ENCODE measurements at regions not wholly inside any gene's neighbourhood (a gene's known extent, or its start where the extent isn't known, plus 50 kb on each side); places are given as distances from the start of the nearest gene placed in this dataset.
"Not testable (repeated sequence)": the region's sequence is repeated elsewhere in the genome, so short reads cannot be mapped to it uniquely, and the experiment has no call there.

DNA sequence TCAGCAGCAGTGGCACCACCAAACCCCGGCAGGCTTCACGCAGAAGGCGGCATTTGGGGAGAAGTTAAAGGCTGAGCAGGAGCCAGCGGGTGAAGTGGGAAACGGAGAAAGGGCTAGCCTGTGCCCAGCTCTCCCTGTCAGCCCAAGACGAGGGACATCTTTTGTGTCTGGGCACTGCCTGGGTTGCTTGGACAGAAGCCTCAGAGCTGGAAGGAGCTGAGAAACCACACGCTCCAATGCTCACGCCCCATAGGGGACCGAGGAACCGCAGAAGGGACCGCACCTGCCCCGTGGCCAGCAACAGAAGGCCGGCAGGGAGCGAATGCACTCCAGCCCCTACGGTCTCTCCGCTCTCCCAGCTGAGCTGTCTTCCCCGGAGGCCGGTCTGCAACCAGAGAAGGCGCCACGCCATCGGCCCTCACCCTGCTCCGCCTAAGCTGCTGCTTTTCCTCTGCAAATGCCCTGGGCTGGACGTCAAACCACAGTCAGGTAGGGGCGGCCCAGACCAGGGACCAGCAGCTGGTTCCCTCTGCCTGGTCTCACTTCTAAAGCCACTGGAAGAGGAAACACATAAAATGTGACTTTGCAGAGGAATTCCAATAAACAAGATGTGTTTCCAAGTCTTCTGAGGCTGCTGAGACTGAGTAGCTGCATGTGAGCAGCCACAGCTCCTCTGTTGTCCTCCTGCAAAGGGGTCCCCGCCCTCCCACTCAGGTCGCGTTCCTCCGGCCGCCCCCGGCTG is 182.4 kb upstream of the ZNF469 start:
- DNase-seq (ENCODE audit: low read depth) = not testable (repeated sequence)

DNA sequence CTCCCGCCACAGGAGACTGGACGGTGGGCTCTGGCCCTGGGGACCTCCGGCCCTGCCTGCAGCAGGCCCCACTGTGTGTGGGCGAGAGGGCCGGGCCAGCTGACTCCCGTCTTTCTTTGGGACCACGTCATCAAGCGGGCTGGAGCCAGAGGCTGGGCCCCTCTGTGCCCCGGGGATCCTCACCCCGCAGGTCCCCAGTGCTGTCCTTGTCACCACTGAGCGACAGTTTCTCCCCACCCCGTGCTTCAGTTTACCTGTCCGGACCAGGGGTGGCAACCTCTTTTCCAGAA is 181.9 kb upstream of the ZNF469 start:
- no peak for DNase-seq (ENCODE audit: low read depth)

DNA sequence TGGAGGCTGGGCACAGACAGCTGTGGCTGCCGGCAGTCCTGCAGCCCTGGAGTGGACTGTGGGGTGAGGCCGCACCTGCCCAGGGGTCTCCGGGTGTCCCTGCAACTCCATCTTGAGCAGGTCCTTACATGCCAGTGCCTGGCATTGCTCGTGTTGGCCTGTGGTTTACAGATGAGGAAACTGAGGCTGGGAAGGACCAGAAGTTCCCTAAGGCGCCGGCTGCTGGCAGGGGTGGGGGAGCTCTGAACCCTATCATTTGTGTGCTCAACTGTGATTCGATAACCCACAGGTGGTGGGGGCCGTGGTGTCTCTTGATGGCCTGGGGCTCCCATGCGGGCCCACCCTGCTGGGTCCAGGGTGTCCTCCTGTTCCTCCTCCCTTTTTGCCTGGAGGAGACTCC is 181.1 kb upstream of the ZNF469 start:
- DNase-seq (ENCODE audit: low read depth) = not testable (repeated sequence)

DNA sequence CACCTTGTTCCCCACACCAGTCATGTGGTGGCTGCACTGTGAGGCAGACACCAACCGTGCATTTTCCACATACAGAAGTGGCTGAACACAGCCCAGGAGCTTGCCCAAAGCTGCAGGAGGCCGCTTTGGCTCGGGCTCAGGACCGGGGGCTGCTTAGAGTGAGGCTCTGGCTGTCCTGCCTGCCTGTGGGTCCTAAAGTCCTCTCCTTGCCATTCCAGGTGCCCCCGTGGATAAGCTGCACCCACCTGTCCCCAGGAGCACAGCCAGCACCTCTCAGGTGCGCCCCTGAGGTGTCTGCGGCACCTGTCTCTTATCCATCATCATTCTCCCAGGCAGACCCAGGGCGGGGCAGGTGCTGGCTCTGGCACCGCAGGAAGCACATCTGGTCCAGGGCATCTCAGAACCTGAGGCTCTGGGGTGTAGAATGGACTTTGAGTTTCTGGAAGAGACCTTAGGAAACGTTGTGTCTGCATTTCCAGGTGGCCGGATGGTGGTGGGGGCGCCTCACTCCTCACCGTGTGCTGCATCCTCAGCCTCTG is 180.5 kb upstream of the ZNF469 start:
- no peak for DNase-seq (ENCODE audit: low read depth)

DNA sequence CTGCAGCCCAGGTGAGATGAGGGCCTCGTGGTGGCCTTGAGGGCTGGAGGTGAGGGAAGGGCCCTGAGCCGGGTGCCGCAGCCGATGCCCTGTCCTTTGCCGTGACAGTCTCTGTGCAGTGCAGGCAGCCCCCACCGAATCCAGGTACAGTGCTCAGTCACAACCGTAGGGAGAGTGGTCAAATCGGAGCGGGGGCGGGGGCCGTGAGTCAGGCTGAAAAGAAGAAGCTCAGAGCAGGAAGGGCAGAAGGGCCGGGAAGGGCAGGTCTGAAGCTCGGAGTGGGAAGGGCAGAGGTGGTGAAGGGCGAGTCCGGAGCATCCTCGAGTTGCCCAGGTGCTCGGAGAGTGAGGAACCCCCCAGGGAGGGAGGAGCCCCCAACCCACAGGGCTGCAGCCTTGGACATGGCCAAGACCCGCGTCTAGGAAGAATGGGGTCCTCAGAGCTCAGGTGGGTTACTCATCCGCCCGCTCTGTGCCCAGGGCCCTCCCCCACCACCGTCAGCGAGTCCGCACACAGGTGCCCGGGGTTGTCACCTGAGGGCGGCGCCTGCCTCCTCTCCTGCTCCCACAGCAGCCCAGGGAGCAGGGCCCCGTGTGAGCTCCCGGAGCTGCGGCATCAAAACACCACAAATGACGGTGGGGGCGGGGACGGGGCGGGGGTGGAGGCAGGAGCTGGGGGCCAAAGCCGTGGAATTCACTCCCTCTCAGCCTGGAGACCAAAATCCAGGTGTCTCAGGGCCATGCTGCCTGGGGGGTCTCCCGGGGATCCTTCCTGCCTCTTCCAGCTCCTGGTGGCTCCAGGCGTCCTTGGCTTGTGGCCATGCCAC is 179.7 kb upstream of the ZNF469 start:
- not testable (repeated sequence) for DNase-seq (ENCODE audit: low read depth)

DNA sequence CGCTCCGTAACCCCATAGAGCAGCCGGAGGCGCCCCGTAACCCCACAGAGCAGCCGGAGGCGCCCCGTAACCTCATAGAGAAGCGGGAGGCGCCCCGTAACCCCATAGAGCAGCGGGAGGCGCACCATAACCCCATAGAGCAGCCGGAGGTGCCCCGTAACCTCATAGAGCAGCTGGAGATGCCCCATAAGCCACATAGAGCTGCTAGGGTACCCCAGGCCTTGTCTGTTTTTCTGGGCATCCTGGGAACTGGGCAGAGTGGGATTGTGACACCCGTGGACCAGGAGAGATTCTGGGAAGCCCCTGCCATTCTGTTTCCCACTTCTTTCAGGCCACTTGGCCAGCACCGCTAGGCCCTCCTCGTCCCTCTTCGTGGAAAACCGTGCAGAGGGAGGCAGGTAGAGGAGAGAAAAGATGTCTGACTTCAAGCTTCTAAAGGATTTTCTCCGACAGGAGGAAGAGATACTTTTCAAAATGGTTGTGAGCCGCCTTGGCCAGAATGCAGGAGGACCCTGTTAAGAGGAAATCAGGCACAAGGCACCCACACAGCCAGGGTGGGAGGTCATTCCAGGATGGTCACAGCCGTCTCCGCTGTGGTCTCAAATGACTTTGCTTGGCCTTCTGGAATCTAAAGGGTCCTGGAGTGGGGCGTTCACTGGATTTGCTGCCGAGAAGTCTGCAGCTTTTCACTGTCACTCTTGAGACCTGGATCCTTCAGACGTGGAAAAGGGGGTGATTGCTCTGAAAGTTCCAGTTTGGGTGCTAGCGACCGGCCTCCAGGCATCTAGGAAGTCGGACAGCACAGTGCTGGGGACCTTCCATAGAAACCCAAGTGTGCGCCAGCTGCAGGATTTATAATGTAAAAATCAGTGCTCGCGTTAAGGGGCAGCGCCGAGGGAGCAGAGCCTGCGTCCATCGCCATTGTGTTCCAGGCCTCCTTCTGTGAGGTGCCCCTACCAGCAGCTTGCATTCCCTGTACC is 178.3 kb upstream of the ZNF469 start:
- not testable (repeated sequence) for DNase-seq (ENCODE audit: low read depth)

DNA sequence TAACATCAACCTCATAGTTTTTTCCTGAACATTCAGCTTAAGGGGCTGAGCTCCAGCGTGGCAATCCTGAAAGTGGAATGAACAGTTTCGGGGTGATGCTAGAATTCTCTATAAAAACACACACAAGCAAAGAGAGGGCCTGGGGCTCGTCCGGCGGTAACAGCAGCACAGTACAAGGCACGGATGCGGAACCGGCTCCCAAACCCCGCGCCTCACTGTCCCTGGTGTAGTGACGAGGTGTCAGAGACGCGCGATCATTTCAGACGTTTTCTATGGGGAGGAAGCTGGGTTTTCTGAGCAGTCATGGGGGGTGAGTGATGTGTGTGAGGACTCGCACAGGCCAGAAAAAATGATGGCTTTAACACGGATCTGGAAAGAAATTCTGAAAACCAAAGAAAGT is 177.3 kb upstream of the ZNF469 start:
- DNase-seq (ENCODE audit: low read depth) = not testable (repeated sequence)

DNA sequence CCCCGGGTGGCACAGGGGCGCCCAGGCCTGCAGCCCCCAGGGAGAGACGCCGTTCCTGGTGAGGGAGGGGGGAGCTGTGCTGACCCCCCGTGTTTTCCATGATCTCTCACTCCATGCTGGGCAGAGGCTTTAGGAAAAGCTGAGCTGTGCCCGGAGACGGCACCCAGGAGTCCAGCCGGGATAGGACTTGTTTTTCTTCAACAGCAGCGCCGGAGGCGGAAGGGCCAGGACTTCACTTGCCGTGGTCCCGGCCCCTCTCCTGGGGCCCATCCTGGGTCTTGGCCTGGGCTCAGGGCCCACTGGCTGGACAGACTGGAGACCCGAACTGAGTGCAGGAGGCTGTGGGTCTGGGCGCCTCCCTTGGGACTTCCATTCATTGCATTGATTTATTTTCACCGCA is 176.8 kb upstream of the ZNF469 start:
- not testable (repeated sequence) for DNase-seq (ENCODE audit: low read depth)

DNA sequence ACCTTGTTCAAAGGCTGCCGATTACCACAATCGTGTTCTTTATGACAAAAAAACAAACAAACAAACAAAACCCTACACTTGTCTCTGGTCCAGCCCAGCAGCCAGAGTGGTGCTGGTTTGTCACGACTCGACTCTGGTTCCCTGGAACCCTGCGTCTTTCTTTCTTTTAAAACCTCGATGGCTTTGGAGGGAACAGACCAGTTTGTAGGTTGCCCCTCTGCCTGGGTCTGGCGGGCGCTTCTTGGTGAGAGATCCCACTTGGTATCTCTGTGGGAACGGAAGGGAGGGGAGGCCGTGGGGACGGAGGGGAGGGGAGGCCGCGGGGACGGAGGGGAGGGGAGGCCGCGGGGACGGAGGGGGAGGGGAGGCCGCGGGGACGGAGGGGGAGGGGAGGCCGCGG is 176.2 kb upstream of the ZNF469 start:
- DNase-seq (ENCODE audit: low read depth) = not testable (repeated sequence)

DNA sequence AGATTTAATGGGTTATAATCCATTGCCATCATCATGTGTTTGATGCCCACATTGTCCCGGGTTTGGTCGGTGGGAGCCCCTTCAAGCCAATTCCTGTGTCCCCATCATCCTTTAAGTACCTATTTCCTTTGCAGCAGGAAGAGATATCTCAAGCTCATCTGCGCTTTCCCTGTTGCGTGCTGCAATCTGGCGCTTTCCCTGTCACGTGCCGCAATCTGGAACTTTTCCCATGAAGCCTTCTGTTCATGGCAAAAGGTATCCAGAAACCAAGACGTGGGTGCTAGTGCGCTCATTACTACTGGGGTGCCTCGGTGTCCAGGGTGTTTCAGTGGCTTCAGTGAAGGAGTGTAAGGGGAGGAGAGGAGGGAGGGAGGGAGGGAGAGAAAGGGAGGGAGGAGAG is 174.6 kb upstream of the ZNF469 start:
- DNase-seq (ENCODE audit: low read depth) = no peak

DNA sequence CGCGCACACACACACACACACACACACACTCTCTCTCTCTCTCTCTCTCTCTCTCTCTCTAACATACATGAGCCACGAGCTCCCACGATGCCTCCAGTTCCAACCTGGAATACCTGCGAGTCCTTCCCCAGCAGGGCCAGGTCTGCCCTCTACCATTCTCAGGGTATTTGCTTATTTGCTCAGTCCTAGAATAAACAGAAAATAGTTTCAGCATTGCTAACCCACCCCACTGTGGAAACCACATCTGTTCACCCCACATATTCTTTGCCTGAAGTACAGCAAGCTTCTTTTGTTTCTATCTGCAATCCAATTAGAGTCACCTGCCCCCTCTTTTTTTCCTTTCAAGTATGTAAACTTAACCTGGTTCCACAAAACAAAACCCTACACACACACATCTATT is 174.0 kb upstream of the ZNF469 start:
- not testable (repeated sequence) for DNase-seq (ENCODE audit: low read depth)

DNA sequence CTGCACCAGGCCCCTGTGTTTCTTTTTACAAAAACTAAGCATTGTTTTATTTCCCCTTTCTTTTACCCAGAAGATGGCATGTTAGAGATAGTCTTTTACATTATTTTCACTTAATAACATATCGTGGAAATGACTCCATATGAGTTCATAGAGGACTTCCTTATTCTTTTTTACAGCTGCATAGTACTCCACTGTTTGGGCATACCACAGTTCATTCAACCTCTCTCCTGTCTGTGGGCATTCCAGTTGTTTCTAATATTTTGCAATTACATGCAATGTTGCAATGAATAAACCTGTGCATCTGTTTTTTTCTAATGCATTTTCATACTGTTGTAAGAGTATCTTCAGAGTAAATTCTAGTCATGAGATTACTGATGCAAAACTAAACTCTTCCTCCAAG is 173.2 kb upstream of the ZNF469 start:
- not testable (repeated sequence) for DNase-seq (ENCODE audit: low read depth)

DNA sequence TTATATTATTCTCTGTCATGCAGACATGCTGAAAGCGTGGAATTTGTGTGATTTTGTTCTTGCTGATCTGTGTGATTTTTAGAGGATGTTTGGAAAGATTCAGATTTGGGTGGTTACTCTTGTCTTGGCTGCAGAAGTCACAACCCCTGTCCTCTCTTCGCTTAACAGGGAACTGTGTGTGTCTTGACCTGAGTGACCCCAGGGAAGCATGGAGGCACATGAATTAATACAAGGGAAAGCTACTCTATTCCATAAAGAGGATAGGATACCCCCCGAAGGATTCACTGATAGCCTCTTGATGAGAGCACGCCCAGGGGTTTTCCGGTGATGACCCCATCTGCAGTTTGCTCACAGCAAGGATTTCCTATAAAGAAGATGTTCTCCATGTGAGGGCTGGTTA is 168.8 kb upstream of the ZNF469 start:
- not testable (repeated sequence) for DNase-seq (ENCODE audit: low read depth)

DNA sequence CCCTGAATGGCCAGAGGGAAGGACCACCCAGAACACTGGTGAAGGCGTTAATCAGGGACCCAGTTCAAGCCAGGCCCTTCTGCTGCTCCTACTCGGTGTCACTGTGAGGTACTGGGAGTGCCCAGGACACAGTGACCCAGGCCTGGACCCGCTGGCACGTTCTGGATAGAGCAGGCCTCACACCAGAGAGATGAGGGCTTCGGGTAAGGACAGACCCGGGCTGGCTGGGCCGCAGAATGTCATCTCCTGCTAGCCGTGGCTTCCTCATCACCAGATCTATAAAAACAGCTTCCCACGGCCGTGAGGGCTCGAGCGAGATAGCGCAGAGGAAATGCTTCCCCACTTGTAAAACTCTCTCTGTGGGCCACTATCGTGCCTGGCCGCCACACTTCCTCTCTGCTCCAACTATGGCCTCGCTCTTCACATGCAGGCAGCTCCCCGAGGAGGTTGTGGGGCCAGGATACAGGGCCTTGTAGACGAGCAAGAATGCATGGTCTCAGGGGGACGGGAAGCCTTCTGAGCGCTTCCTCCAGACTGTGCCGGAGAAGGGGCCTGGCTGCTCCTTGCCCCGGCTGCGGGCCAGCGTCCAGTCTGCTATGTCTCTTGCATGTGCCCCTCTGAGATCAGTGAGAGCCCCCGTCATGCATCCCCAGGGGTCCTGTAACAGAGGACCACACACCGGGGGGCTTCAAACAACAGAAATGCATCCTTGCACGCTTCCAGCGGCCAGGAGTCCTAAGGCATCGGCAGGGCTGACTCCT is 161.6 kb upstream of the ZNF469 start:
- DNase-seq (ENCODE audit: low read depth) = not testable (repeated sequence)

DNA sequence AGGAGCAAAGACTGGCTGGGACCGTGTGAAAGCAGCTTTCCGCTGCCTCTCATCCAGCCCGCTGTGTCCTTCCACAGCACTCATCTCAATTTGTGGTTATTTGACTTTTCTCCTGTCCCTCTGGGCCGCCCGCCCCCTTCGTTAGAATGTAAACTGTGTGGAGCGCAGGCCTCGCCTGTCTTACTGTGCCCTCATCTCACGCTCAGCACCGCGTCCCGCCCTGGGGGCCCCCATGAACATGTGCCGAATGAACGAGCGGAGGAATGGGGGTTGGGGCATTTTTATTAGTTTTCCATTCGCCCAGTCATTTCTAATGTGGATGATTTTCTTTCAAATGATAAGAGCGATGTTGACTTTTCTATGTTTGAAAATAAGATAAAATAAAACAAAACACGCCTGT is 159.1 kb upstream of the ZNF469 start:
- not testable (repeated sequence) for DNase-seq (ENCODE audit: low read depth)

DNA sequence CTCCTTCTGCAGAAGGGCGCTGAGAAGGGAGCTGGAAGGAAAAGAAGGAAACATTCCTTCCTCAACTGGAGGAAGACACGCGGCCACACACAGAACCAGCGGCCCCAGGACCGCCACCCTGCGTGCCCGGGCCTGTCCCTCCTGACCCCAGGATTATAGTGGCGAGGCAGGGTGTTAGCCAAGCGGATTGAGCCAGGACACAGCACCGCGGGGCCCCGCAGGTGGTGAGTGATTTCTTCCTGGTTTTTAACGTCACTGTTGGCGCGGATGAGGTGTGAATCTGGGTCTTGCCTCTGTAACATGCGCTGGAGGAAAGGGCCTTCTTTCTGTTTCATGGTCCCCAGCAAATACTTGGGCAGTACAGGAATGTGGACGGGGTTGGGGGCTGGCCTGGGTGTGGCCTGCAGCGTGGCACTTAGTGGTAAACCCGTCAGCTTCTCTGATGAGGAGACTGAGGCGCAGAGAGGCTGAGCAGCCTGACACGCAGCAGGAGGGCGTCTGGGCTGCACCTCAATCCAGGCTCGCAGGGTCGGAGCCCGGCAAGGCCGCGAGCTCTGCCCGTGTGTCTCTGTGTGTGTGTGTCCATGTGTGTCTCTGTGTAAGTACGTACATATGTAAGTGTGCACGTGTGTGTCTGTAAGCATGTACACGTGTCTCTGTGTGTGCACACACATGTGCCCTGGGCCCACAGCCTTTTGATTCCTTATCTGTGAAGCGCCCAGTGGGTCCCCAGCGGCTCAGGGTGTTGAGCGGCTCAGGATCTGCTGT is 158.4 kb upstream of the ZNF469 start:
- DNase-seq (ENCODE audit: low read depth) = not testable (repeated sequence)

DNA sequence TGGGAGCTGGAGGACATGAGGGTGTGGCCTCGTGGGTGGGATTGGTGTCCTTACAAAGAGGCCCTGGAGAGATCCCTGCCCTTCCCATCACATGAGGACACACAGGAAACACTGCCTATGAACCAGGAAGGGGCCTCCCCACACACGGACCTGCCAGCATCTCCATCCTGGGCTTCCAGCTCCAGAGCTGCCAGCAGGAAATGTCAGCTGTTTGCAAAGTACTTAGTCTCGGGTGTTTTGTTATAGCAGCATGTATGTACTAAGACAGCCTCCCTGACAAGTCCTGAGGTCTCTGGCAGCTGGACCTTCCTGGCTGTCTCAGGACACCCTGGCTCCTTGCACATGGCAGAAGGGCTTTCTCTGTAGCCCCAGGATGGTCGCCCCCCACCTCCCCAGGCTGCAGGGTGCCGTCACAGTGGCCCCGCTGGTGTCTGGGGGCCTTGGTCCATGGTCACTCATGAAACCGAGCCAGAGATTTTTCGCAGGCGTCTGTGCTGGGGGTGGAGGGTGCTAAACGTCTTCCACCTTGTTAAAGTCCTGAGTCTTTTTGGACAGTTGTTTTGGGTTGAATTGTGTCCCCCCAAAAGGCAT is 157.0 kb upstream of the ZNF469 start:
- DNase-seq (ENCODE audit: low read depth) = not testable (repeated sequence)

DNA sequence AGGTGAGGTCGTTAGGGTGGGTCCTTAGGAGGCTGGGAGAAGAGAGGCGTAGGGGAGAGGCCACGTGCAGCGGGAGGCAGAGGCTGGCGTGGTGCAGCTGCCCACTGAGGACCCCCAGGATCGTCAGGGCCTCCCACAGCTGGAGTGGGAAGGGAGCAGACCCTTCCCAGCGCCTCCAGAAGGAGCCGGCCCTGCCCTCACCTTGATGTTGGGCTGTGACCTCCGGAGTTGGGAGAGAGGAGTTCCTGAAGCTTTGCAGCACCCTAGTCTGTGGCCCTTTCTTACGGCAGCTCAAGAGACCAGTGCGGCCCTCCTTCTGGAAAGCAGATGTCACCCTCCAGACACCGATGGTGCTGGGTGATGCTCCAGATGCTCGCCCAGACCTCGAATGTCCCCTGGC is 156.5 kb upstream of the ZNF469 start:
- not testable (repeated sequence) for DNase-seq (ENCODE audit: low read depth)

DNA sequence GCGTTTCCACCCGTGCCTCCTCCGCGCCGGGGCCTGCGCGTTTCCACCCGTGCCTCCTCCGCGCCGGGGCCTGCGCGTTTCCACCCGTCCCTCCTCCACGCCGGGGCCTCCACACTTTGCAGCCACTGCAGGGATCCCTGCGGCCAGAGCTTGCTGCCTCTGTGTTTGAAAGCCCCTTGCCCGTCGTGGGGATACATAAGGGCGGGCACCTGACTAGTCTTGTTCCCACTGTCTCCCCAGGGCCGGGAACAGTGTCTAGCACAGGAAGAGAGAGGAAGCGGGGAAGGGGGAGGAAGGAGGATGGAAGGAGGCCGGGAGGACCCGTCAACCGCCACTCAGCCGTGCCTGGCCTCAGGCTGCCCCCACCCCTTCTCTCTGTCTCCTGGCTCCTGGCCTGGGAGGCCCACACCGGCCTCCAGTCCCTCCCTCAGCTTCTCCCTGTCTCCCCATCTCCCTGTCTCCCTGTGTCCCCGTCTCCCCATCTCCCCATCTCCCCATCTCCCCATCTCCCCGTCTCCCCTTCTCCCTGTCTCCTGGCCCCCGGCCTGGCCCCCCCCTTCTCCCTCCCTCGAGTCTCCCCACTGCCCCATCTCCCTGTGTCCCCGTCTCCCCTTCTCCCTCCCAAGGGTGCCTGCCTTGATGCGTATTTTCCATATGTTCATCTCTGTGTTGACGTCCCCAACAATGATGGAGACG is 155.6 kb upstream of the ZNF469 start:
- DNase-seq (ENCODE audit: low read depth) = not testable (repeated sequence)

All from activated T-helper 1 cell treated with Interleukin-2 at 50 U/mL for 16 hours (primary cell).